H9 (cell line): ENCODE measurements at regions not wholly inside any gene's neighbourhood (a gene's known extent, or its start where the extent isn't known, plus 50 kb on each side); places are given as distances from the start of the nearest gene placed in this dataset.
A peak's percentile ranks its signal among the peaks of the same experiment; 100 is the strongest.

ENCODE experiments used
- DNase-seq: peaks from one replicate; pipeline ENCODE4 v3.0.0-alpha.2; 2017
- H2AFZ ChIP-seq: one replicate; pipeline ENCODE4 v1.6.1; 2013; ENCODE audit warnings: mild to moderate bottlenecking, low read length, control low read depth, moderate library complexity
- H2AK5ac ChIP-seq: 2 replicates; pipeline ENCODE4 v1.6.1; 2013; ENCODE audit warnings: low read length, control low read depth, mixed read lengths; ENCODE audit not compliant: insufficient read length
- H2BK120ac ChIP-seq: one replicate; pipeline ENCODE4 v1.6.1; 2013; ENCODE audit warnings: low read depth, mild to moderate bottlenecking, low read length, control low read depth, inconsistent platforms; ENCODE audit not compliant: poor library complexity, severe bottlenecking
- H2BK12ac ChIP-seq: 2 replicates; pipeline ENCODE4 v1.6.1; 2013; ENCODE audit warnings: low read length, control low read depth, mixed read lengths, low read depth; ENCODE audit not compliant: insufficient read length
- H2BK15ac ChIP-seq: 2 replicates; pipeline ENCODE4 v1.6.1; 2013; ENCODE audit warnings: low read depth, low read length, control low read depth
- H2BK20ac ChIP-seq: one replicate; pipeline ENCODE4 v1.6.1; 2013; ENCODE audit warnings: low read depth, mild to moderate bottlenecking, low read length, control low read depth, inconsistent platforms; ENCODE audit not compliant: poor library complexity, severe bottlenecking
- H2BK5ac ChIP-seq: 2 replicates; pipeline ENCODE4 v1.6.1; 2013; ENCODE audit warnings: low read length, control low read depth, mixed read lengths; ENCODE audit not compliant: insufficient read length
- H3K14ac ChIP-seq: 2 replicates; pipeline ENCODE4 v1.6.1; 2013; ENCODE audit warnings: low read length, control low read depth; ENCODE audit not compliant: insufficient read depth
- H3K18ac ChIP-seq: 2 replicates; pipeline ENCODE4 v1.6.1; 2013; ENCODE audit warnings: low read depth, mild to moderate bottlenecking, mixed read lengths, low read length, control low read depth; ENCODE audit not compliant: insufficient read length
- H3K23ac ChIP-seq: 2 replicates; pipeline ENCODE4 v1.6.1; 2013; ENCODE audit warnings: low read length, control low read depth, mixed read lengths, low read depth; ENCODE audit not compliant: insufficient read length
- H3K23me2 ChIP-seq: 2 replicates; pipeline ENCODE4 v1.6.1; 2013; ENCODE audit warnings: low read depth, mild to moderate bottlenecking, mixed read lengths, low read length, control low read depth; ENCODE audit not compliant: insufficient read length, poor library complexity, severe bottlenecking
- H3K27ac ChIP-seq: 2 replicates; pipeline ENCODE4 v1.5.1; 2013; ENCODE audit warnings: low read length, control low read depth, mixed read lengths, low read depth; ENCODE audit not compliant: insufficient read length
- H3K27me3 ChIP-seq: 2 replicates; pipeline ENCODE4 v1.6.1; 2013; ENCODE audit warnings: low read length, control low read depth, inconsistent platforms; ENCODE audit not compliant: insufficient read depth
- H3K4ac ChIP-seq: 2 replicates; pipeline ENCODE4 v1.6.1; 2013; ENCODE audit warnings: low read depth, mild to moderate bottlenecking, control low read depth, inconsistent platforms, low read length, moderate library complexity
- H3K4me1 ChIP-seq: 2 replicates; pipeline ENCODE4 v1.6.1; 2013; ENCODE audit warnings: low read length, control low read depth, inconsistent platforms; ENCODE audit not compliant: insufficient read depth
- H3K4me2 ChIP-seq: 2 replicates; pipeline ENCODE4 v1.6.1; 2013; ENCODE audit warnings: low read length, control low read depth, mixed read lengths; ENCODE audit not compliant: insufficient read length, insufficient read depth
- H3K56ac ChIP-seq: 2 replicates; pipeline ENCODE4 v1.6.1; 2013; ENCODE audit warnings: low read depth, mild to moderate bottlenecking, mixed read lengths, low read length, control low read depth; ENCODE audit not compliant: insufficient read length
- H3K79me1 ChIP-seq: 2 replicates; pipeline ENCODE4 v1.6.1; 2013; ENCODE audit warnings: low read depth, mild to moderate bottlenecking, moderate library complexity, low read length, control low read depth, inconsistent platforms; ENCODE audit not compliant: insufficient read depth, poor library complexity, severe bottlenecking
- H3K79me2 ChIP-seq: 2 replicates; pipeline ENCODE4 v1.6.1; 2013; ENCODE audit warnings: low read length, control low read depth, inconsistent platforms; ENCODE audit not compliant: insufficient read depth
- H3K9ac ChIP-seq: 2 replicates; pipeline ENCODE4 v1.6.1; 2013; ENCODE audit warnings: low read length, control low read depth, mixed read lengths; ENCODE audit not compliant: insufficient read length; ENCODE audit errors: extremely low read depth
- H3K9me3 ChIP-seq: one replicate; pipeline ENCODE4 v1.6.1; 2013; ENCODE audit warnings: low read depth, low read length, inconsistent platforms; ENCODE audit not compliant: control insufficient read depth
- H3T11ph ChIP-seq: one replicate; pipeline ENCODE4 v1.6.1; 2013; ENCODE audit warnings: mild to moderate bottlenecking, low read length, control low read depth, inconsistent platforms
- H4K20me1 ChIP-seq: one replicate; pipeline ENCODE4 v1.6.1; 2013; ENCODE audit not compliant: control insufficient read depth, insufficient read length, insufficient read depth
- H4K5ac ChIP-seq: 2 replicates; pipeline ENCODE4 v1.6.1; 2013; ENCODE audit warnings: low read depth, mild to moderate bottlenecking, mixed read lengths, low read length, control low read depth; ENCODE audit not compliant: insufficient read length
- H4K8ac ChIP-seq: replicated peaks from 2 replicates; pipeline ENCODE4 v1.6.1; 2013; ENCODE audit warnings: low read length, control low read depth, mixed read lengths, low read depth; ENCODE audit not compliant: insufficient read length
- H4K91ac ChIP-seq: 2 replicates; pipeline ENCODE4 v1.6.1; 2013; ENCODE audit warnings: low read depth, mild to moderate bottlenecking, moderate library complexity, mixed read lengths, low read length, control low read depth; ENCODE audit not compliant: insufficient read length
- H3K27ac Mint-ChIP-seq, 3 experiments: 2 replicates in 2 of 3; 3 replicates in 1 of 3; pipeline ENCODE4 v1.8.0; 2020 to 2021; ENCODE audit warnings: mixed read lengths in 3 of 3, mild to moderate bottlenecking in 1 of 3, moderate library complexity in 1 of 3
- H3K27me3 Mint-ChIP-seq: 2 replicates; pipeline ENCODE4 v1.8.0; 2021; ENCODE audit warnings: low read depth, mild to moderate bottlenecking, moderate library complexity, mixed read lengths
- H3K36me3 Mint-ChIP-seq, 3 experiments: 2 replicates in 2 of 3; 3 replicates in 1 of 3; pipeline ENCODE4 v1.8.0; 2020 to 2021; ENCODE audit warnings: low read depth in 3 of 3, mixed read lengths in 3 of 3; ENCODE audit not compliant: insufficient read depth in 1 of 3
- H3K4me1 Mint-ChIP-seq, 2 experiments: 2 replicates each; pipeline ENCODE4 v1.8.0; 2020; ENCODE audit warnings: mixed read lengths in 2 of 2
- H3K4me3 Mint-ChIP-seq, 2 experiments: 2 replicates in 1 of 2; 3 replicates in 1 of 2; pipeline ENCODE4 v1.8.0; 2020 to 2021; ENCODE audit warnings: mild to moderate bottlenecking in 2 of 2, mixed read lengths in 2 of 2, moderate library complexity in 1 of 2
- H3K9me3 Mint-ChIP-seq, 2 experiments: 2 replicates in 1 of 2; 3 replicates in 1 of 2; pipeline ENCODE4 v1.8.0; 2020; ENCODE audit warnings: mild to moderate bottlenecking in 2 of 2, mixed read lengths in 2 of 2, moderate library complexity in 1 of 2
- WGBS: extraction: QIAGEN DNeasy Blood & Tissue Kit; methylation state at CpG from one replicate; pipeline ENCODE4 v1.1.7; 2013; ENCODE audit warnings: missing lambda C conversion rate, low lambda C conversion rate, mixed read lengths; ENCODE audit not compliant: insufficient read length; ENCODE audit errors: extremely low coverage; 5-methylcytosine and 5-hydroxymethylcytosine counted together
- TF ChIP-seq, protein P1 (sequence below): fragments of 200-600 bp; sonication (generic); conservative IDR thresholded peaks from 3 replicates; pipeline ENCODE4 v1.8.0; 2021; ENCODE audit warnings: antibody characterized with exemption, mild to moderate bottlenecking

DNA sequence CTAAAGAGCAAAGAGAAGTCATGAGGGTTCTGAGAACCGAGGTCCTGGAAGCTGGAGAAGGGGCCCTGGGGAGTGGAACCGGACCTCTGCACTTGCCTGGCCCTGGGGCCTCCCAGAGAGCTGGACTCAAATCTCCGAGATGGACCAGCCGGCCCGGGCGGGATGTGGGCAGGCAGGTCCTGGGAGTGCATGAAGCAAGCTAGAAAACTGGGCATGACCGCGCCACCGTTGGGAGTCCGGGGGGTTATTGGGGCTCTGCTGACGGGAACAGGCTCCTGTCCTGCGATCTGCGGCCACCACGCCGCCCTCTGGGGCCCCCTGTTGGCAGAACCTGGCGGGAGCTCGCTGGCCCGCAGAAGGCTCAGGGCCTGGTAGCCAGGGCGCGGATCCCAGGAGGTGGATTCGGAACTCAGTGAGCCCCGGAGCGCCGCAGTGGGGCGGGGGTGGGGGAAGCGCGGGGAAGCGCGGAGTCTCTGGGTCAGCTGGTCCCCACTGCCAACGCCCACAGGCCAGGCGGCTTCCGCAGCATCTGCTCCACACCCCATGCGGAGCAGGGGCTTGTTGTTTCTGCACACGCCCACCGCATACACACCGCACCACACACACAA, 150.6 kb downstream of the ERCC6L2 start:
- Histone ChIP-seq H3K27me3 (peaks cover 53% of the 10 kb centered on the region; the same call in 1 of the 2 replicates), H2AFZ (no peak overlapping the region)
- H3K27me3 Mint-ChIP-seq, result peaks cover 96% of the 10 kb centered on the region

More for the DNA sequence above, 150.6 kb downstream of the ERCC6L2 start:
- peaks cover 0 to 3% of the 10 kb centered on the region in 2 experiments; a peak in 2 of 5 replicates for H3K9me3 Mint-ChIP-seq
- Histone ChIP-seq H3K4me2 (peak overlapping the region; percentile 19), H4K20me1 (no peaks in the 10 kb centered on the region), H3K4ac (no peak overlapping the region), H4K5ac (no peak overlapping the region), H3K9me3 (no peaks in the 10 kb centered on the region), H3K79me2 (no peaks in the 10 kb centered on the region), H3K23me2 (peaks cover 22% of the 10 kb centered on the region), H2BK5ac (no peak overlapping the region), H3K79me1 (no peaks in the 10 kb centered on the region), H2AK5ac (no peak overlapping the region), H3T11ph (no peak overlapping the region), H2BK120ac (no peak overlapping the region), H4K8ac (no peak overlapping the region), H2BK12ac (no peak overlapping the region), H3K9ac (no peak overlapping the region), H3K27ac (no peak overlapping the region), H3K4me1 (no peaks in the 10 kb centered on the region; the same call in 1 of the 2 replicates), H3K18ac (peak overlapping the region; percentile 3), H3K56ac (no peak overlapping the region), H2BK15ac (no peak overlapping the region), H3K14ac (no peak overlapping the region; the same call in 1 of the 2 replicates), H4K91ac (no peak overlapping the region), H2BK20ac (no peak overlapping the region), H3K23ac (no peak overlapping the region)
- peak overlapping the region; percentile 6 to 53; a peak in 3 of 5 replicates for H3K4me3 Mint-ChIP-seq
- WGBS, result no CpG with 5 or more reads among the region's 36 CpGs
- TF ChIP-seq, protein P1, sequence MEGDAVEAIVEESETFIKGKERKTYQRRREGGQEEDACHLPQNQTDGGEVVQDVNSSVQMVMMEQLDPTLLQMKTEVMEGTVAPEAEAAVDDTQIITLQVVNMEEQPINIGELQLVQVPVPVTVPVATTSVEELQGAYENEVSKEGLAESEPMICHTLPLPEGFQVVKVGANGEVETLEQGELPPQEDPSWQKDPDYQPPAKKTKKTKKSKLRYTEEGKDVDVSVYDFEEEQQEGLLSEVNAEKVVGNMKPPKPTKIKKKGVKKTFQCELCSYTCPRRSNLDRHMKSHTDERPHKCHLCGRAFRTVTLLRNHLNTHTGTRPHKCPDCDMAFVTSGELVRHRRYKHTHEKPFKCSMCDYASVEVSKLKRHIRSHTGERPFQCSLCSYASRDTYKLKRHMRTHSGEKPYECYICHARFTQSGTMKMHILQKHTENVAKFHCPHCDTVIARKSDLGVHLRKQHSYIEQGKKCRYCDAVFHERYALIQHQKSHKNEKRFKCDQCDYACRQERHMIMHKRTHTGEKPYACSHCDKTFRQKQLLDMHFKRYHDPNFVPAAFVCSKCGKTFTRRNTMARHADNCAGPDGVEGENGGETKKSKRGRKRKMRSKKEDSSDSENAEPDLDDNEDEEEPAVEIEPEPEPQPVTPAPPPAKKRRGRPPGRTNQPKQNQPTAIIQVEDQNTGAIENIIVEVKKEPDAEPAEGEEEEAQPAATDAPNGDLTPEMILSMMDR, result peak; percentile 78
- H3K4me1 Mint-ChIP-seq, result peaks cover 14 to 34% of the 10 kb centered on the region in 2 experiments
- peak; percentile 89 for DNase-seq
- no peaks in the 10 kb centered on the region; a peak in 1 of 7 replicates for H3K36me3 Mint-ChIP-seq
- H3K27ac Mint-ChIP-seq, result no peak overlapping the region
